ENCODE measurements at regions not wholly inside any gene's neighbourhood (a gene's known extent, or its start where the extent isn't known, plus 50 kb on each side); places are given as distances from the start of the nearest gene placed in this dataset.

- Histone ChIP-seq H3K27me3 (no peaks in the 10 kb centered on the region), H3K4me3 (no peak overlapping the region), H3K4me1 (no peaks in the 10 kb centered on the region), H3K36me3 (no peaks in the 10 kb centered on the region), H3K27ac (no peak overlapping the region), H3K9me3 (no peaks in the 10 kb centered on the region)
- no peak for TF ChIP-seq CTCF (IDR thresholded peaks at IDR 0.05)
- no peak for DNase-seq (ENCODE audit: low spot score)
Observed at GRCh38 chr2:31664949-31665724, 84.4 kb upstream of the SRD5A2 start.

- Histone ChIP-seq H3K27ac (no peak overlapping the region), H3K9me3 (no peaks in the 10 kb centered on the region), H3K4me3 (no peak overlapping the region), H3K4me1 (no peaks in the 10 kb centered on the region), H3K27me3 (no peaks in the 10 kb centered on the region), H3K36me3 (no peaks in the 10 kb centered on the region)
- DNase-seq (ENCODE audit: low spot score) = no peak
- no peak for TF ChIP-seq CTCF (IDR thresholded peaks at IDR 0.05)
Observed at GRCh38 chr2:31660812-31661335, 80.1 kb upstream of the SRD5A2 start.

DNA sequence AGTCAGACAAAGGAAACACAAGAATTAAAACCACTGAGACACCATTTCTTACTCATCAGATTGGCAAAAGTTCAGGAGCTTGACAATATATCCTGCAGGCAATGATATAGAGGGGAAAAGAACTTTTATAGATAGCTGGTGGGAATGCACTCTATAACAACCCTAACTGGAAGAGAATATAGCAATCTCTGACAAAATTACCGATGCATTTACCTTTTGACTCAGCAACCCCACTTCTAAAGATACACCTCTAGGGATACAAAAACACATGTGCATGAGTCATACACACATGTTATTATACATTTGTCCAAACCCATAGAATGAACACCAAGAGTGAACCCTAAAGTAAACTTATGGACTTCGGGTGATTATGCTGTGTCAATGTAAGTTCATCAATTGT, 79.4 kb upstream of the SRD5A2 start:
- Histone ChIP-seq H3K4me1 (no peaks in the 10 kb centered on the region), H3K27ac (no peak overlapping the region), H3K36me3 (no peaks in the 10 kb centered on the region), H3K4me3 (no peak overlapping the region), H3K9me3 (no peaks in the 10 kb centered on the region), H3K27me3 (no peaks in the 10 kb centered on the region)
- no peak for DNase-seq (ENCODE audit: low spot score)
- no peak for TF ChIP-seq CTCF (IDR thresholded peaks at IDR 0.05)

DNA sequence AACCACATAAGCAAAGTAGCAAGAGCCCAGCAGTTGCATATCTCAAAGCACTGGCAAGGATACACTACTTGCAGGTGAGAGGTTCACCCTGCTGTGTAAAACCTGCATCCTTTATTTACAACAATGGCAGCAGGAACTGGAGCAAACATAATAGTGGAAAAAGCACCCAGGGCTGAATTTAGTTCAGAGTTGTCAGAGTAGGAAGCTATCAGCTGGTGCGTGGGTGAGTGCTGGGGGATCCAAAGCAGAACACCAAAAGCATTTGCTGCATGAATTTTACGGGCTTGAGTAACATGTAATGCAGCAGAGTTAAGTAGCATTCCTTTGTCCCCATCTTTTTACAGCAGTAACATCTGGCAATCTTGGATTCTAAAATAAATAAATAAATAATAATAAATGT, 73.5 kb upstream of the SRD5A2 start:
- DNase-seq (ENCODE audit: low spot score) = no peak

GRCh38 chr2:31651736-31652135, 71.0 kb upstream of the SRD5A2 start:
- H3K9me3 ChIP-seq = no peaks in the 10 kb centered on the region
- no peaks in the 10 kb centered on the region for H3K36me3 ChIP-seq
- no peaks in the 10 kb centered on the region for H3K4me1 ChIP-seq
- TF ChIP-seq CTCF (IDR thresholded peaks at IDR 0.05) = no peak
- DNase-seq (ENCODE audit: low spot score) = no peak
- no peak overlapping the region for H3K4me3 ChIP-seq
- no peaks in the 10 kb centered on the region for H3K27me3 ChIP-seq
- no peak overlapping the region for H3K27ac ChIP-seq

More for the DNA sequence above, 73.5 kb upstream of the SRD5A2 start:
- no peak overlapping the region for H3K4me3 ChIP-seq
- TF ChIP-seq CTCF (IDR thresholded peaks at IDR 0.05) = no peak
- no peaks in the 10 kb centered on the region for H3K4me1 ChIP-seq
- H3K36me3 ChIP-seq = no peaks in the 10 kb centered on the region
- no peaks in the 10 kb centered on the region for H3K27me3 ChIP-seq
- H3K9me3 ChIP-seq = no peaks in the 10 kb centered on the region
- no peak overlapping the region for H3K27ac ChIP-seq

DNA sequence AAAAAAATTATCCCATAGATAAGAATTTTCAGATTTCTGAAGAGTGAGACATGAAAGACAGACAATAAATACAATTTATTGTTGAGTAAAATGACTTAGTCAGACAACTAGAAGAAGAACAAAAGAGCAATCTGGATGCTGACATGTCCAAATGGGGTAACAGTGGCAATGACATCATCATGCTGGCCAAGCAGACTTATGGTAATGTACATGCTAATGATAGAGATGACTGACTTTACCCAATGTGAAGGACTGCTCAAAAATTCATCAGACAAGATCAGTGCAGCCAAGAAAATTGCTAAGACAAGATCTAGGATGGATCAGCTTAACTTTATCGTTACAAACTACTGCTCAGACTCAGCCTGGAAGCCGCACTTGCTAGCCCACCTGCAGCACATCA, 70.5 kb upstream of the SRD5A2 start:
- no peaks in the 10 kb centered on the region for H3K36me3 ChIP-seq
- no peak for DNase-seq (ENCODE audit: low spot score)
- H3K4me1 ChIP-seq = no peaks in the 10 kb centered on the region
- no peak for TF ChIP-seq CTCF (IDR thresholded peaks at IDR 0.05)
- no peak overlapping the region for H3K27ac ChIP-seq
- H3K9me3 ChIP-seq = no peaks in the 10 kb centered on the region
- H3K27me3 ChIP-seq = no peaks in the 10 kb centered on the region
- H3K4me3 ChIP-seq = no peak overlapping the region

Data from right atrium auricular region (tissue), 2 donors.